HG03097 (cell line): ENCODE measurements at regions not wholly inside any gene's neighbourhood (a gene's known extent, or its start where the extent isn't known, plus 50 kb on each side); places are given as distances from the start of the nearest gene placed in this dataset.
A peak's percentile ranks its signal among the peaks of the same experiment; 100 is the strongest.
"Not testable (repeated sequence)": the region's sequence is repeated elsewhere in the genome, so short reads cannot be mapped to it uniquely, and the experiment has no call there.

Experiments
- ATAC-seq: cut with Tn5 transposase; IDR thresholded peaks from one replicate; pipeline ENCODE4 v1.9.1; 2021; ENCODE audit not compliant: unreplicated experiment, low FRiP score

GRCh38 chrX:44675362-44676024 lies 132.8 kb upstream of the FUNDC1 start:
- no peak for ATAC-seq

DNA sequence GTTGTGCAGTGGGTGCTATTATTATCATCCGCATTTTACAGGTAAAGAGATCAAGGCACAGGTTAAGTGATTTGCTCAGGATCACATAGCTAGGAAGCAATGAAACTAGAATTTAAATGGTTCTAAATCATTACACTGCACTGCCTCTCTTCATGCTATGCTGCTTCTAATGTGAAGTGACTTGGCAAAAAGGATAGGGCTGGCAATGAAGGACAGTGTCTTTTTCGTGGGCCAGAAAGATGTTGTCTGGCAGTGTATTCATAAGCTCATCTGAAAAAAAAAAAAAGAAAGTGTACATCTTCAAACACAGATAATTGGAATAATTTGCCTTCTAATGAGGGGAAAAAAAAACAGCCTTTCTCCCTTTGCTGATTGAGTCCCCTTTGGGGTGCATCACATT lies 132.2 kb upstream of the FUNDC1 start:
- no peak for ATAC-seq

- no peak for ATAC-seq
These were observed 127.0 kb upstream of the FUNDC1 start for GRCh38 chrX:44669626-44670025.

DNA sequence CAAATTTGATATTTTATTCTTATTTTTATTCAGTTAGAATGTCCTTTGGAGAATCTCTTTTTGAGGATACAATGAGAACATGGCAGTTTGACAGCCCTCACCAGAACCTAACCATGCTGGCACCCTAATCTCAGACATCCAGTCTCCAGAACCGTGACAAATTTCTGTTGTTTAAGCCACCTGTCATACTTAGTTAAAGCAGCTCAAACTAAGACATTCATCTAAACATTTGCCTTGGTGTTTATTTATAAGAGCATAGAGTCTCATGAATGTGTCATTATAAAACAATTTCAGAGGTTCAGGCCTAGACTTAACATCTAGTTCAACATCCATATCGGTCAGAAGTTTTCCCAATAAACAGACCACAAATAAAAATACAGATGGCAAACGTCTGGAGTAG lies 125.1 kb upstream of the FUNDC1 start:
- ATAC-seq: no peak

DNA sequence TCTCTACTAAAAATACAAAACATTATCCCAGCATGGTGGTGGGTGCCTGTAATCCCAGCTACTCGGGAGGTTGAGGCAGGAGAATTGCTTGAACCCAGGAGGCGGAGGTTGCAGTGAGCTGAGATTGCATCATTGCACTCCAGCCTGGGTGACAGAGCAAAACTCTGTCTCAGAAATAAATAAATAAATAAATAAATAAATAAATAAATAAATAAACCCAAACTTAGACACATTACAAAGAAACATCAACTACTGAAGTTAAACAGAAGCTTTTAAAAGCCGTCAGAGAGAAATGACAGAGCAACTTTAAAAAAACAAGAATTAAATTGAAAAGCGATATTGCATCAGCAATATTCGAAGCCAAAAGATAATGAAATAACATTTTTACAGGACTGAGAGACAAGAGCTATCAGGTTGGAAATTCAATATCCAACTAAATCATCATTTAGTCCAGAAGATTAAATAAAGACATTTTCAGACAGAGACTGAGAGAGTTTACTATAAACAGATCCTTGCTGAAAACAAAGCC lies 115.1 kb upstream of the FUNDC1 start:
- ATAC-seq: not testable (repeated sequence)

GRCh38 chrX:44651358-44651757 lies 108.7 kb upstream of the FUNDC1 start:
- ATAC-seq: no peak

GRCh38 chrX:44643723-44644122 lies 101.1 kb upstream of the FUNDC1 start:
- no peak for ATAC-seq

- ATAC-seq: no peak
These were observed 94.6 kb upstream of the FUNDC1 start for GRCh38 chrX:44637282-44637681.

DNA sequence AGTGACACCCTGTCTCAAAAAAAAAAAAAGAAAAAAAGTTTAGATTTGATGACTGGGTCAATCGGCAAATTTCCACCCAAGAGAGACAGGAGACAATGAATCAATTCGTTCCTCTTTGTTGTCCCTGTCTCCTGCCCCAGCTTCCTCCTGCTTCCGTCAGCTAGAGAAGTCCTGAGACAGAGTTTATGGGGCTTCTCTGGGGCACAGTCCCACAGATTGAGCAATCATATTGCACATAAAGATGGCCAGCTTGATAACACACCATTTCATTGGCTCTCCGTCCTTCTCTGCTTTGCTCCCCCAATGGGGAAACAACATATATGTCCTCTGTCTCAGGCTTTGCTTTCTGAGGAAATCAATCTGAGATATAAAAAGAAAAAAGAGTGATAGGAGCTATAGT lies 78.4 kb upstream of the FUNDC1 start:
- no peak for ATAC-seq

GRCh38 chrX:44619039-44619438 lies 76.4 kb upstream of the FUNDC1 start:
- ATAC-seq: no peak

- peak; percentile 65 for ATAC-seq
These were observed 53.6 kb upstream of the FUNDC1 start for GRCh38 chrX:44596277-44596676.
